ENCODE measurements at regions not wholly inside any gene's neighbourhood (a gene's known extent, or its start where the extent isn't known, plus 50 kb on each side); places are given as distances from the start of the nearest gene placed in this dataset.

DNA sequence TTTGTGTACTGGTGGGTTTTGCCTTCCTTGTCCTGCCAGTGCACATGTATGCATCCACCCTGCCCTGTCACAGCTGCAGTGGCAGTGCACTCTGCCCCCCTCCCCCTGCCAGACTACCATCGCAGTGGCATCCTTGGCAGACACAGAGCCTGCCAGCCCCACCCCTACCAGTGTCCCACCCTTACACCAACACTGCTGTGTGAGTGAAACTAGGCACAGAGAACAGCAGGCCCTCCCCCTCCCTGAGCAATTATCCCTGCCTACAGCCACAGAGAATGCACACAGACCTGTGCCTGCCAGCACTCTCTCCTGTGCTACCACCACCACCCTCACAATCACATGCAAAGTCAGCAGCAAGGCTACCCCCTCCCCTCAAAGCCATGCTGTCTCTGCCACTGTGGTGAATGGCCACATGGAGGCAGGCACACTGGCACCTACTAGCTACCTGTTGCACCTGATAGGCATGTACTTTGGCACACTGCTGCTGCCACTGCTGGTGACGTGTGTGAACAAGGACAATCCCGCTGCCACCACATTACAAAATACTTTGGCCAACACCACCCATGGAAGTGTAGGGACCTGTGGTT is 239.8 kb downstream of the CALCRL start:
- Mint-ChIP-seq H3K36me3 (ENCODE audit: low read depth) (peaks cover 14% of the 10 kb centered on the region; the same call in 2 of the 3 replicates), H3K27ac (peak overlapping the region; percentile 51; the same call in 1 of the 2 replicates)

DNA sequence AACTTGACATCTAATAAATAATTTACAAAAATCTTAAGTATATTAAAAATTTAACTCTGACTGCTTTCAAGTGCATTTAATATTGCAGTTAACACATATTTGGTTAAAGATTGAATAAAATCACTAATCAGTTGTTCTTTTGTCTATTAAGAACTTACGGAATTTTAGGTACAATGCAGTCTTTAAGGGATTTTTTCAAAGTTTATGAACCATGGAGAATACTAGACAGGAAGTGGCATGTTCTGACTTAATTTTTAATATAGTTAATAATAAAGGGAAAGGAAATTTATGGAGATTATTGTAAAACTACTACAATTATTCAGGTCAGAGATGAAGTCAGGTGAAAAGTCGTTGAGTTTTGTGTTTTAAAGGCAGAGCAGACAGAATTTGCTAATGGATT is 240.9 kb downstream of the CALCRL start:
- Histone ChIP-seq H4K20me1 (replicated peaks; ENCODE audit: insufficient read depth) (no peaks in the 10 kb centered on the region), H3K4me1 (ENCODE audit: insufficient read depth) (no peaks in the 10 kb centered on the region), H2AFZ (0 out of 2 replicates have a peak overlapping the region, but pooled peaks have one; percentile 43), H3K4me3 (no peak overlapping the region), H3K4me2 (no peak overlapping the region), H3K27ac (ENCODE audit: low read depth) (no peak overlapping the region), H3F3A (replicated peaks; ENCODE audit: low read depth) (no peaks in the 10 kb centered on the region), H3K9me2 (ENCODE audit: insufficient read depth) (peaks cover 25% of the 10 kb centered on the region), H3K36me3 (ENCODE audit: insufficient read depth) (no peaks in the 10 kb centered on the region), H3K27me3 (ENCODE audit: insufficient read depth) (no peaks in the 10 kb centered on the region), H3K79me2 (replicated peaks; ENCODE audit: insufficient read depth) (no peaks in the 10 kb centered on the region)
- Mint-ChIP-seq H3K27ac (no peak overlapping the region), H3K4me1 (0 out of 3 replicates have a peak, but pooled peaks cover 2% of the 10 kb centered on the region), H3K9me3 (peaks cover 14% of the 10 kb centered on the region), H3K4me3 (no peak overlapping the region), H3K36me3 (ENCODE audit: low read depth) (peaks cover 14% of the 10 kb centered on the region; the same call in 2 of the 3 replicates), H3K27me3 (ENCODE audit: insufficient read depth, low read depth, poor library complexity) (peaks cover 4% of the 10 kb centered on the region)
- ATAC-seq (no peak), DNase-seq (ENCODE audit: low spot score) (no peak)
- no peak for TF ChIP-seq ZNF114 (CRISPR knock-in tag; IDR thresholded peaks at IDR 0.05)
- TF ChIP-seq ZNF462 (CRISPR knock-in tag; IDR thresholded peaks at IDR 0.05) = no peak
- no peak for TF ChIP-seq CREB1 (CRISPR knock-in tag; IDR thresholded peaks at IDR 0.05; ENCODE audit: low read depth)
- TF ChIP-seq STAT1 (IDR thresholded peaks at IDR 0.05; ENCODE audit: unreplicated experiment) = no peak
- TF ChIP-seq, protein P1, sequence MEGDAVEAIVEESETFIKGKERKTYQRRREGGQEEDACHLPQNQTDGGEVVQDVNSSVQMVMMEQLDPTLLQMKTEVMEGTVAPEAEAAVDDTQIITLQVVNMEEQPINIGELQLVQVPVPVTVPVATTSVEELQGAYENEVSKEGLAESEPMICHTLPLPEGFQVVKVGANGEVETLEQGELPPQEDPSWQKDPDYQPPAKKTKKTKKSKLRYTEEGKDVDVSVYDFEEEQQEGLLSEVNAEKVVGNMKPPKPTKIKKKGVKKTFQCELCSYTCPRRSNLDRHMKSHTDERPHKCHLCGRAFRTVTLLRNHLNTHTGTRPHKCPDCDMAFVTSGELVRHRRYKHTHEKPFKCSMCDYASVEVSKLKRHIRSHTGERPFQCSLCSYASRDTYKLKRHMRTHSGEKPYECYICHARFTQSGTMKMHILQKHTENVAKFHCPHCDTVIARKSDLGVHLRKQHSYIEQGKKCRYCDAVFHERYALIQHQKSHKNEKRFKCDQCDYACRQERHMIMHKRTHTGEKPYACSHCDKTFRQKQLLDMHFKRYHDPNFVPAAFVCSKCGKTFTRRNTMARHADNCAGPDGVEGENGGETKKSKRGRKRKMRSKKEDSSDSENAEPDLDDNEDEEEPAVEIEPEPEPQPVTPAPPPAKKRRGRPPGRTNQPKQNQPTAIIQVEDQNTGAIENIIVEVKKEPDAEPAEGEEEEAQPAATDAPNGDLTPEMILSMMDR (conservative IDR thresholded peaks at IDR 0.05; ENCODE audit: low read depth in 2 of 2) = no peak

More for the DNA sequence above, 239.8 kb downstream of the CALCRL start:
- Histone ChIP-seq H3K27me3 (ENCODE audit: insufficient read depth) (no peaks in the 10 kb centered on the region), H3K4me1 (ENCODE audit: insufficient read depth) (no peaks in the 10 kb centered on the region), H3F3A (replicated peaks; ENCODE audit: low read depth) (no peaks in the 10 kb centered on the region), H2AFZ (no peak overlapping the region), H3K79me2 (replicated peaks; ENCODE audit: insufficient read depth) (no peaks in the 10 kb centered on the region), H3K4me2 (no peak overlapping the region), H4K20me1 (replicated peaks; ENCODE audit: insufficient read depth) (no peaks in the 10 kb centered on the region), H3K9me2 (ENCODE audit: insufficient read depth) (peaks cover 25% of the 10 kb centered on the region), H3K36me3 (ENCODE audit: insufficient read depth) (no peaks in the 10 kb centered on the region), H3K27ac (ENCODE audit: low read depth) (no peak overlapping the region), H3K4me3 (no peak overlapping the region)
- Mint-ChIP-seq H3K27me3 (ENCODE audit: insufficient read depth, low read depth, poor library complexity) (peaks cover 4% of the 10 kb centered on the region), H3K4me1 (0 out of 3 replicates have a peak, but pooled peaks cover 2% of the 10 kb centered on the region), H3K9me3 (peaks cover 14% of the 10 kb centered on the region), H3K4me3 (no peak overlapping the region)
- no peak for ATAC-seq
- DNase-seq (ENCODE audit: low spot score) = no peak
- TF ChIP-seq ZNF114 (CRISPR knock-in tag; IDR thresholded peaks at IDR 0.05) (no peak), ZNF331 (CRISPR knock-in tag; IDR thresholded peaks at IDR 0.05; ENCODE audit: low read depth) (no peak), POLR2AphosphoS5 (IDR thresholded peaks at IDR 0.05; ENCODE audit: low read depth) (no peak), EZH2phosphoT487 (IDR thresholded peaks at IDR 0.05; ENCODE audit: unreplicated experiment) (no peak)
- TF ChIP-seq, protein P1 (conservative IDR thresholded peaks at IDR 0.05; ENCODE audit: low read depth in 2 of 2) = no peak

All from GM23338 (cell line).